ENCODE measurements at regions not wholly inside any gene's neighbourhood (a gene's known extent, or its start where the extent isn't known, plus 50 kb on each side); places are given as distances from the start of the nearest gene placed in this dataset.

DNA sequence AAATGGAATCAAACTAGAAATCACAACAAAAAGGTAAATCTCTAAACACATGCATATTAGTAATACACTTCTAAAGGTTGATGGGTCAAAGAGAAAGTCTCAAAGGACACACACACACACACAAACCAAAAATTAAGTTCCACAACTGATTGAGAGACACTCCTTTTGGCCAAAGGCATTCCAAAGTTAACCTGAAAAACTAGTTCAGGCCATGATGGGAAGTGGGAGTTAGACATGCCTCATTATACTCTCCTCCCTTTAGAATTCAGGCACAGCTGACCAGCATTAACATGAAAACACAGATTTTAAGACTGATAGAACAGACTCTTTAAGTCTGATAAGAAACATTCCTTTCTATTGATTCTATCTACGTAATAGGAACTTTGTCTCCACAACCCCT is 332.4 kb upstream of the IGFBP3 start:
- TF ChIP-seq, protein P1, sequence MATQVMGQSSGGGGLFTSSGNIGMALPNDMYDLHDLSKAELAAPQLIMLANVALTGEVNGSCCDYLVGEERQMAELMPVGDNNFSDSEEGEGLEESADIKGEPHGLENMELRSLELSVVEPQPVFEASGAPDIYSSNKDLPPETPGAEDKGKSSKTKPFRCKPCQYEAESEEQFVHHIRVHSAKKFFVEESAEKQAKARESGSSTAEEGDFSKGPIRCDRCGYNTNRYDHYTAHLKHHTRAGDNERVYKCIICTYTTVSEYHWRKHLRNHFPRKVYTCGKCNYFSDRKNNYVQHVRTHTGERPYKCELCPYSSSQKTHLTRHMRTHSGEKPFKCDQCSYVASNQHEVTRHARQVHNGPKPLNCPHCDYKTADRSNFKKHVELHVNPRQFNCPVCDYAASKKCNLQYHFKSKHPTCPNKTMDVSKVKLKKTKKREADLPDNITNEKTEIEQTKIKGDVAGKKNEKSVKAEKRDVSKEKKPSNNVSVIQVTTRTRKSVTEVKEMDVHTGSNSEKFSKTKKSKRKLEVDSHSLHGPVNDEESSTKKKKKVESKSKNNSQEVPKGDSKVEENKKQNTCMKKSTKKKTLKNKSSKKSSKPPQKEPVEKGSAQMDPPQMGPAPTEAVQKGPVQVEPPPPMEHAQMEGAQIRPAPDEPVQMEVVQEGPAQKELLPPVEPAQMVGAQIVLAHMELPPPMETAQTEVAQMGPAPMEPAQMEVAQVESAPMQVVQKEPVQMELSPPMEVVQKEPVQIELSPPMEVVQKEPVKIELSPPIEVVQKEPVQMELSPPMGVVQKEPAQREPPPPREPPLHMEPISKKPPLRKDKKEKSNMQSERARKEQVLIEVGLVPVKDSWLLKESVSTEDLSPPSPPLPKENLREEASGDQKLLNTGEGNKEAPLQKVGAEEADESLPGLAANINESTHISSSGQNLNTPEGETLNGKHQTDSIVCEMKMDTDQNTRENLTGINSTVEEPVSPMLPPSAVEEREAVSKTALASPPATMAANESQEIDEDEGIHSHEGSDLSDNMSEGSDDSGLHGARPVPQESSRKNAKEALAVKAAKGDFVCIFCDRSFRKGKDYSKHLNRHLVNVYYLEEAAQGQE (IDR thresholded peaks at IDR 0.05; ENCODE audit: insufficient read depth in 1 of 2, low read depth in 2 of 2, low read length in 2 of 2) = no peak
- TF ChIP-seq TAF1 (IDR thresholded peaks at IDR 0.05; ENCODE audit: borderline replicate concordance, insufficient read depth, low read length) = no peak
- TF ChIP-seq FOXP2 (optimal IDR thresholded peaks at IDR 0.05; ENCODE audit: borderline replicate concordance, extremely low read depth, extremely low read length, insufficient read depth) = no peak
- no peak for TF ChIP-seq POLR2AphosphoS5 (IDR thresholded peaks at IDR 0.05; ENCODE audit: low read depth, low read length)
- TF ChIP-seq SIN3A (IDR thresholded peaks at IDR 0.05; ENCODE audit: borderline replicate concordance, insufficient read depth, low read length) = no peak

DNA sequence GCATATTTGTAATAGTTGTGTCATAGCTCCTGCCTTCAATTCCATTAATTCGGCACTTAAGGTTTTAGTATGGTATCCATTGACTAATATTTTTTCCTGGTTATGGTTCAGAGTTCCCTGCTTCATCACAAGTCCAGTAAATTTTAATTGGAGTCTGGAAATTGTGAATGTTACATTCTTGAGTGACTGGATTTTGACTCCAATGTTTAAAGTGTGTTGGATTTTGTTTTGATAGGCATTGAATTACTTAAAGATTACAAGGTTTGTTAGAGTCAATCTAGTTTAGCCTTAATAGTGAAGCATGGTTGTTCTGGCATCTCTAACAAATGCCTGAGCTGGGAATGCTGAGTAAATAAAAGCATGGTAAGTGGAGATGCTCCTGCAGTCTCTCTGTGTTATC is 326.6 kb upstream of the IGFBP3 start:
- TF ChIP-seq FOXP2 (optimal IDR thresholded peaks at IDR 0.05; ENCODE audit: borderline replicate concordance, extremely low read depth, extremely low read length, insufficient read depth) = no peak
- no peak for TF ChIP-seq SIN3A (IDR thresholded peaks at IDR 0.05; ENCODE audit: borderline replicate concordance, insufficient read depth, low read length)
- no peak for TF ChIP-seq TAF1 (IDR thresholded peaks at IDR 0.05; ENCODE audit: borderline replicate concordance, insufficient read depth, low read length)
- TF ChIP-seq, protein P1 (IDR thresholded peaks at IDR 0.05; ENCODE audit: insufficient read depth in 1 of 2, low read depth in 2 of 2, low read length in 2 of 2) = no peak
- no peak for TF ChIP-seq POLR2AphosphoS5 (IDR thresholded peaks at IDR 0.05; ENCODE audit: low read depth, low read length)

DNA sequence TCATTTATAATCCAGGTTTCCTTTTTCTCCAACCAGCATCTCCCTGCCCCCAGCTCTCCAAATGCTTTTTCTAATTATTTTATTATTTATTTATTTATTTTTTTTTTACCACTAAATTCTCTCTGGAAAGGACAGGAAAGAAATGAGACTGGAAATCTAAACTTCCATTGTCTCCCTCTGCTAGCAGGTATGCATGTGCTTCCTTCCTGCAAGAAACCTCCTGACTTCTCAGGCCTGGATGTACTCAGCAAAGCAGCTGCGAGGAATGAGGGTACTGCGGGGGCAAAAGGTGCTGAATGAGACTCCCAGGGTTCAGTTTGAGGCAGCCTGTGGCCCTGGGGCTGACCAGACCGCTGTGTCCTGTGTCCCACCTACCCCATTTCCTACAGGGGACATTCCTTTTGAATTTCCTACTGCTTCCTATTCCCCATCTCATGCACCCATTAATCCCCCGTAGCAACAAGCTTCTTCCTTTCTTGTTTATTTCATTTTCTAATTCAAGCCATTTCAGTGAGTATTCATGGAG is 324.6 kb upstream of the IGFBP3 start:
- TF ChIP-seq SIN3A (IDR thresholded peaks at IDR 0.05; ENCODE audit: borderline replicate concordance, insufficient read depth, low read length) (no peak), FOXP2 (optimal IDR thresholded peaks at IDR 0.05; ENCODE audit: borderline replicate concordance, extremely low read depth, extremely low read length, insufficient read depth) (no peak), POLR2AphosphoS5 (IDR thresholded peaks at IDR 0.05; ENCODE audit: low read depth, low read length) (no peak), TAF1 (IDR thresholded peaks at IDR 0.05; ENCODE audit: borderline replicate concordance, insufficient read depth, low read length) (no peak)
- TF ChIP-seq, protein P1 (IDR thresholded peaks at IDR 0.05; ENCODE audit: insufficient read depth in 1 of 2, low read depth in 2 of 2, low read length in 2 of 2) = no peak

DNA sequence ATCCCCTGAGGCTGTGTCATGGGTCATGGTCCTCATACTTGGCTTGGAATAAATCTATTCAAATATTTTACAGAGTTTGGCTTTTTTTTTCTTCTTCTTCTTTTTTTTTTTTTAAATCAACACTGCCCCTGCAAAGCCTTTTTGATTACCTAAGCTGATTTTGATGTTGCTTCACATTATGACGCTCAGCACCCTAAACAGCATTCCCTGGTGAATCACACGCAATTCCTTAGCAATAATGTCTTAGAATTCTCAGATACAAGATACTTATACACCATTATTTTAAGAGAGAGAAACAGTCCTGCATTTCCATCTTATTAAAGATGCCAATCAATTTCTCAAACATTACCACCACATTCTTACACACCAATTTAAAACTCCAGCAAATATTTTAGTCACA is 323.7 kb upstream of the IGFBP3 start:
- TF ChIP-seq TAF1 (IDR thresholded peaks at IDR 0.05; ENCODE audit: borderline replicate concordance, insufficient read depth, low read length) = no peak
- no peak for TF ChIP-seq POLR2AphosphoS5 (IDR thresholded peaks at IDR 0.05; ENCODE audit: low read depth, low read length)
- TF ChIP-seq, protein P1 (IDR thresholded peaks at IDR 0.05; ENCODE audit: insufficient read depth in 1 of 2, low read depth in 2 of 2, low read length in 2 of 2) = no peak
- TF ChIP-seq SIN3A (IDR thresholded peaks at IDR 0.05; ENCODE audit: borderline replicate concordance, insufficient read depth, low read length) = no peak
- TF ChIP-seq FOXP2 (optimal IDR thresholded peaks at IDR 0.05; ENCODE audit: borderline replicate concordance, extremely low read depth, extremely low read length, insufficient read depth) = no peak

DNA sequence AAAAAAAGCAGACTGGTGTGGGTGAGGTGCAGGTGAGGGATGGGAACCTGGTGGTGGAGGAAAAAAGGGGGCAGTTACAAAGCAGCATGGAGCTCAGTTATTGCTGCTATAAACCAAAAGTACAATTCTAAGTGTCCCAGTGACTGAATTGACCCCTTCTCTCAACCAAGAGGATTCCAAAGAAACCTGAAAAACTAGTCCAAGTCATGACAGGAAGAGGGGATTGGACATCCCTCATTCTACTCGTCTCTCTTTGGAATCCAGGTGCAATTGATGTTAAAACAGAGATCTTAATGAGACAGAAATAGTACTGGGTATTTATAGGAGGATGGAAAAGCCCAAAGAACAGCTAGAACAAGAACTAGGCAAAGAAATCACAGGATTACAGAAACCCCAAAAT is 322.3 kb upstream of the IGFBP3 start:
- TF ChIP-seq FOXP2 (optimal IDR thresholded peaks at IDR 0.05; ENCODE audit: borderline replicate concordance, extremely low read depth, extremely low read length, insufficient read depth) = no peak
- TF ChIP-seq POLR2AphosphoS5 (IDR thresholded peaks at IDR 0.05; ENCODE audit: low read depth, low read length) = no peak
- TF ChIP-seq TAF1 (IDR thresholded peaks at IDR 0.05; ENCODE audit: borderline replicate concordance, insufficient read depth, low read length) = no peak
- TF ChIP-seq SIN3A (IDR thresholded peaks at IDR 0.05; ENCODE audit: borderline replicate concordance, insufficient read depth, low read length) = no peak
- TF ChIP-seq, protein P1 (IDR thresholded peaks at IDR 0.05; ENCODE audit: insufficient read depth in 1 of 2, low read depth in 2 of 2, low read length in 2 of 2) = no peak
